OCI-LY3 (cell line): ENCODE measurements at regions not wholly inside any gene's neighbourhood (a gene's known extent, or its start where the extent isn't known, plus 50 kb on each side); places are given as distances from the start of the nearest gene placed in this dataset.

ENCODE experiments used
- H2AFZ ChIP-seq: fragments of 200-600, 300-600 bp; shearing (Covaris generic); 2 replicates; pipeline ENCODE4 v1.6.0; 2014; ENCODE audit warnings: antibody characterized with exemption, low read depth, low read length
- H3K27ac ChIP-seq: fragments of 200-600, 300-600 bp; sonication (generic); 2 replicates; pipeline ENCODE4 v1.5.1; 2014; ENCODE audit warnings: mild to moderate bottlenecking, low read length, moderate library complexity, mixed read lengths
- H3K27me3 ChIP-seq: fragments of 200-600, 300-600 bp; sonication (generic); 2 replicates; pipeline ENCODE4 v1.6.1; 2014; ENCODE audit warnings: low read depth, low read length, mixed read lengths
- H3K36me3 ChIP-seq: fragments of 200-600, 300-600 bp; sonication (generic); replicated peaks from 2 replicates; pipeline ENCODE3; 2014; ENCODE audit warnings: low read depth, low read length, mixed read lengths
- H3K4me1 ChIP-seq: fragments of 300-600, 200-600 bp; sonication (generic); 2 replicates; pipeline ENCODE4 v1.6.1; 2014; ENCODE audit warnings: low read length, mixed read lengths
- H3K4me2 ChIP-seq: fragments of 200-600, 300-600 bp; sonication (generic); 2 replicates; pipeline ENCODE4 v1.6.1; 2014; ENCODE audit warnings: low read length, mixed read lengths
- H3K4me3 ChIP-seq: fragments of 300-600, 200-600 bp; sonication (generic); 2 replicates; pipeline ENCODE4 v1.5.1; 2014; ENCODE audit warnings: antibody characterized with exemption, mild to moderate bottlenecking, low read length, moderate library complexity
- H3K79me2 ChIP-seq: fragments of 300-600, 200-600 bp; shearing (Covaris generic); 2 replicates; pipeline ENCODE4 v1.6.1; 2014; ENCODE audit warnings: mild to moderate bottlenecking, low read length, mixed read lengths
- H3K9ac ChIP-seq: fragments of 300-600, 200-600 bp; shearing (Covaris generic); 2 replicates; pipeline ENCODE4 v1.6.0; 2014; ENCODE audit warnings: mild to moderate bottlenecking, low read length, moderate library complexity
- H3K9me3 ChIP-seq: fragments of 200-600, 300-600 bp; shearing (Covaris generic); 2 replicates; pipeline ENCODE4 v1.6.1; 2014; ENCODE audit warnings: low read length, mixed read lengths; ENCODE audit not compliant: insufficient read depth
- H4K20me1 ChIP-seq: fragments of 200-600, 300-600 bp; sonication (generic); 2 replicates; pipeline ENCODE4 v1.6.1; 2016; ENCODE audit warnings: low read length, mixed read lengths; ENCODE audit not compliant: insufficient read depth
- EZH2phosphoT487 ChIP-seq: fragments of 200-600 bp; shearing (Covaris generic); IDR thresholded peaks from 2 replicates; pipeline ENCODE4 v1.6.1; 2018; ENCODE audit warnings: antibody characterized with exemption, mixed run types, low read depth
- TF ChIP-seq, protein P1 (sequence below): fragments of 200-600, 300-600 bp; sonication (generic); IDR thresholded peaks from 2 replicates; pipeline ENCODE4 v1.5.1; 2014; ENCODE audit warnings: antibody characterized with exemption, low read length, low read depth

DNA sequence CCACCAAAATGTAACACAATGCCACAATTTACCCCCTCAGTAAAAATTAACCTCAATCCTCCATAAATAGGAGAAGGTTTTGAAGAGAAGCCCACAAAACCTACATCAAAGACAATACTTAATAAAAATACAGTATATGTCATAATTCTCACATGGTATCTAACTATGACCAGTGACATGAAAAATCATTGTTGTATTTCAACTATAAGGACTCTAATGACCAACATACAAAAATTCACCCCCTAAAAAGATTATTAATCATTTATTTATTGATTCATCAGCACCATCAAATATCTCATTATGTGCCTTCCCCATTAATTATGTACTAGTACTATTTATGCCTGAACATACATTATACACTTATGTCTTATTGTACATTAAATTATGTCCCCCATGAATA is 77.1 kb upstream of the ZMAT1 start:
- H3K4me2 ChIP-seq, result no peak overlapping the region
- no peaks in the 10 kb centered on the region for H4K20me1 ChIP-seq
- no peak overlapping the region for H2AFZ ChIP-seq
- H3K27ac ChIP-seq, result no peak overlapping the region
- no peaks in the 10 kb centered on the region for H3K27me3 ChIP-seq
- H3K9me3 ChIP-seq, result no peaks in the 10 kb centered on the region
- no peaks in the 10 kb centered on the region for H3K79me2 ChIP-seq
- H3K4me3 ChIP-seq, result no peak overlapping the region
- TF ChIP-seq, protein P1, sequence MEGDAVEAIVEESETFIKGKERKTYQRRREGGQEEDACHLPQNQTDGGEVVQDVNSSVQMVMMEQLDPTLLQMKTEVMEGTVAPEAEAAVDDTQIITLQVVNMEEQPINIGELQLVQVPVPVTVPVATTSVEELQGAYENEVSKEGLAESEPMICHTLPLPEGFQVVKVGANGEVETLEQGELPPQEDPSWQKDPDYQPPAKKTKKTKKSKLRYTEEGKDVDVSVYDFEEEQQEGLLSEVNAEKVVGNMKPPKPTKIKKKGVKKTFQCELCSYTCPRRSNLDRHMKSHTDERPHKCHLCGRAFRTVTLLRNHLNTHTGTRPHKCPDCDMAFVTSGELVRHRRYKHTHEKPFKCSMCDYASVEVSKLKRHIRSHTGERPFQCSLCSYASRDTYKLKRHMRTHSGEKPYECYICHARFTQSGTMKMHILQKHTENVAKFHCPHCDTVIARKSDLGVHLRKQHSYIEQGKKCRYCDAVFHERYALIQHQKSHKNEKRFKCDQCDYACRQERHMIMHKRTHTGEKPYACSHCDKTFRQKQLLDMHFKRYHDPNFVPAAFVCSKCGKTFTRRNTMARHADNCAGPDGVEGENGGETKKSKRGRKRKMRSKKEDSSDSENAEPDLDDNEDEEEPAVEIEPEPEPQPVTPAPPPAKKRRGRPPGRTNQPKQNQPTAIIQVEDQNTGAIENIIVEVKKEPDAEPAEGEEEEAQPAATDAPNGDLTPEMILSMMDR, result no peak
- TF ChIP-seq EZH2phosphoT487, result no peak
- H3K4me1 ChIP-seq, result no peaks in the 10 kb centered on the region
- H3K9ac ChIP-seq, result no peak overlapping the region
- H3K36me3 ChIP-seq, result no peaks in the 10 kb centered on the region

DNA sequence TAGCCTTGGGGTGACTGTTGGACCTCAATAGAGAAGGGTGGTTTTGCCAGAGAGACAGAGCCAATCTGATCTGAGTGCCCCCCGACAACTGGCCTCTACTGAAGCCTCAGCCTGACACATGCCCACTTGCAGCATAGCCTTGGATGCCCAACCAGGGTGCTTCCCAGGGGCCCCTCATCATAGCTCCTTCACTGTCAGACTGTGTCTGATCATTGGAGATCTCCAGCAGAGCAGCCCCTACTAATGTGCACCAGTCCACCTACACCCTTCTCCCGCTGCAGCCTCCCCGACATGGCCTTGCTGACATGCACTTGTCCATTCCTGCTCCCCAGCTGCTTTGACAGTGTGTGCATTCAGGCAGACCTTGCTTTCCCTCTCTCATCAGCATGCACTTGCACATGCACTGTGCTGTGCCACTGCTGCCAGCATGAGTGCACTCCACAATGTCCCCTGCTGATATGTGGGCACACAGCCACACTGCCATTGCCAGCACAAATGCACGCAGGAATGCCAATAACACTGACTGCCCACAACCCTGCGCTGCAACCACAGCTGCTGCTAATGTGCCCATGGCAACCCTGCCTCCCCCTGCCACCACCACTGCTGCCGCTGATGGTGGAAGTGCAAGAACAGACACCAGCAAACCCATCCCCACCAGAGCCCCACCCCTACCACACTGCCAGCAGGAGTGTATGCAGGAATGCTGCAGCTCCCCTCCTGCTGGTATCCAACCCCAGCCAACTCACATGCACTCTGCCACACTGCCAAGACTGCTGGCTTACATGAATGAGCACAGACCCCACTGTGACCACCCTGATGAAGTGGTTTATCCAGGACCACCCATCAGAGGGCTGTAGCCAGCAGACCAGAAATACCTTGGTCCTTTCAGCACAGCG is 68.1 kb upstream of the ZMAT1 start:
- Histone ChIP-seq H3K4me3 (no peak overlapping the region), H3K9ac (no peak overlapping the region), H3K4me2 (no peak overlapping the region), H3K4me1 (no peaks in the 10 kb centered on the region), H3K9me3 (no peaks in the 10 kb centered on the region), H3K36me3 (no peaks in the 10 kb centered on the region), H3K79me2 (no peaks in the 10 kb centered on the region), H4K20me1 (no peaks in the 10 kb centered on the region), H3K27ac (no peak overlapping the region), H3K27me3 (no peaks in the 10 kb centered on the region), H2AFZ (no peak overlapping the region)
- TF ChIP-seq, protein P1, result no peak
- no peak for TF ChIP-seq EZH2phosphoT487

DNA sequence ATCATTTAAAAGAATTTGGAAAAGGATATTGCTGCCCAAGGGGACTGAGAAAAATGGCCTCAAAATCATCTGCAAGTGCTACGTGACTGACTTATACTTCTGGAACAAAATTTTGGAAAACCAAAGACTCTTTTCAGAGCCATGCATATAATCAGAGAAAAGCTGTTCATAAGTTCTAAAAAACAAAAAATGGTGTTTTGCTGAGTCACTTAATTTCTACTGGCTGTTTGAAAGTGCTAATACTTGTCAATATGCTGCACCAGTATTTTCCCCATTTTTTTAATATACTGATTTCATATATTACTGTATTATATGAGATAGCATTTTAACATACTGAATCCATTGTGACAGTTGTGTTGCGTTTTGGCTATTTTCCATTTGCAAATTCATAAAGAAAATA is 61.5 kb upstream of the ZMAT1 start:
- Histone ChIP-seq H3K9ac (no peak overlapping the region), H3K4me1 (no peaks in the 10 kb centered on the region), H3K27ac (no peak overlapping the region), H3K9me3 (no peaks in the 10 kb centered on the region), H3K4me2 (no peak overlapping the region), H3K36me3 (no peaks in the 10 kb centered on the region), H2AFZ (no peak overlapping the region), H3K27me3 (no peaks in the 10 kb centered on the region), H4K20me1 (no peaks in the 10 kb centered on the region), H3K79me2 (no peaks in the 10 kb centered on the region), H3K4me3 (no peak overlapping the region)
- TF ChIP-seq, protein P1, result no peak

DNA sequence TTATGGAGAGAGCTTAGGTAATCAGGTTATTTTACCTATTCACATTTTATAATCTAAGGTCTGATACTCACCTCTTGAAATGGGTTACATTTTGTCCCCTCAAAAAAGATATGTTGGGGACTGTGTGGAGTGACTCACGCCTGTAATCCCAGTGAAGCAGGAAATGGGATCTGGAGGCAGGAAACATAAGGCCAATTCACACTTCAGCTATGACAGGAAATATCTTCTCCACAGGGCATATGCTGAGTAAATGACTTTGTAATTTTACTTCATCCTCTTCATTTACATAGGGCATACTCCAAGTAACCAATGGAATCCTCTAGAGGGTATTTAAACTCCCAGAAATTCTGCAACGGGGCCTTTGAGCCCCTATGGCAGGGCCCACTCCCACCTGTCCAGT is 54.8 kb upstream of the ZMAT1 start:
- Histone ChIP-seq H4K20me1 (no peaks in the 10 kb centered on the region), H3K9me3 (no peaks in the 10 kb centered on the region), H3K4me3 (no peak overlapping the region), H3K4me2 (no peak overlapping the region), H3K27ac (no peak overlapping the region), H2AFZ (no peak overlapping the region), H3K79me2 (no peaks in the 10 kb centered on the region), H3K9ac (no peak overlapping the region), H3K36me3 (no peaks in the 10 kb centered on the region), H3K4me1 (no peaks in the 10 kb centered on the region), H3K27me3 (no peaks in the 10 kb centered on the region)
- TF ChIP-seq EZH2phosphoT487, result no peak
- TF ChIP-seq, protein P1, result no peak
